NCI-H1930 (cell line): ENCODE measurements at regions not wholly inside any gene's neighbourhood (a gene's known extent, or its start where the extent isn't known, plus 50 kb on each side); places are given as distances from the start of the nearest gene placed in this dataset.
A peak's percentile ranks its signal among the peaks of the same experiment; 100 is the strongest.

Experiments
- DNase-seq, 2 experiments: peaks; one replicate each; lab custom pipeline; 2025; lab: John Stamatoyannopoulos, UW

DNA sequence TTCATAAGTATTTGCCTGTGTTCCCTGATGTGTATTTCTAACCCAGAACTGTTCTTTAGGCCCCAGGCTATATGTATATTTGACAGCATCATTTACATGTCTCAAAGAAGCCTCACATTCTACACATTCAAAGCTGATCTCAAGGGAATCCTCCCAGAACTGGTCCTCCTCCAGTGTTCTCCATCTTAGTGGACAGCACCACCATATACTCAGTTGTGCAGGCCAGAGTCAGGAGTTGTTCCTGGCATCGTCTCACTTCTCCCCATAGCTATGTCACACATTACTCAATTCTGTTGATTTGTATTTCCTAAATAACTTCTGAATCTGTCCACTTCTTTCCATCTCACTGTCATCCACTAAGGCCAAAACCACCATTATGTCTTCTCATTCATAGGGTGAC lies 82.8 kb upstream of the TRPC3 start:
- DNase-seq, result no peak

DNA sequence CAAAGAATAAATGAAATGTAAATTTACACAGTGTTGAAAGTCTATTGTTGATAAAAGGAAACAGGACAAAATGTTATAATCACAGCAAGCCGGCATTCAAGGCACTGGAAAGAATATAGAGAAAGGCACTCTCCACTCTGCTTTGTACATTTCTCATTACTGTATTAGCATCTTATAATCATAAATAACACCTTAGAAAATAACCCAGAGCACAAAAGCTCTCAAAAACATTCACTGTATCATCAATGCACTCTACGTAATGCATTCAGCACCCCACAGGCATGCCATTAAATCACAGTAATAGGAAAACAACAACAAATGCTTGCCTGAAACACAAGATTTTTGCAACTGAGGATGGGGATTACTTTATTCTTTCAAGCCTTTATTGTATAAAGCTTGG lies 75.3 kb upstream of the TRPC3 start:
- no peak for DNase-seq

DNA sequence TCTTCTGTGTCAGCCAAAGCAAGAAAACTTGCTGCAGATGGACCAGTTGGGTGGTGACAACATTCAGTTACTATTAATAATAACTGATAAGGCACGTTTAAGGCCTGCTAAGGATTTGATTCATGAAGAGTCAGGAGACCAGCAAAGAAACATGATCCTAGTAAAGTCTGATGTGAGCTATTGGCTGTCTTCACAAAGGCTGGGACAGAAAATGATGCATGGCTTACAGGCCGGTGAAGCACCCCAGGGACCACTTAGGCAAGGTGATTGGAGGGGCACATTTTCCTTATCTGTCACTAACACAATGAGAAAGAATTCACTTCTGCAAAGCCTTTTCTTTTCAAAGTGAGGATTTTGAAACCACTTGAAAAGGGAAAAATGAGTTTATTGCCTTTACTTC lies 65.4 kb upstream of the TRPC3 start:
- DNase-seq, result no peak

DNA sequence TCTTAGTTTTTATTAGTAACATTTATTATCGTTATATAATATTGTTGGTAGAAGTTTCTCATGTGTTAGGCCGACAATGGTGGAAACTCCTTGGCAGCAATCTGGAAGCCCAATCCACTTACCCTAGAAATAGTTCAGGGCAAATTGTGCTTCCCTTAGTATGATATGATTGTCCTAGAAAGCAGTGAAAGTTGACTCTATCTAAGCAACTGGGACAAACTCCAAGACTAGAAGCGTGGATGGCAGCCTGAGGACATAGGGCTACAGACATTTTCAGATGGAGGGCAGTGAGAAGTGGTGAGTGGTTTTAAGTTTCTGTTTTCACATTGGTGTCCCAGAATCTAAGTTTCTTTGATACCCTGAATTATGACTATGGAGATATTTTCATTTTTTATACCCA lies 63.3 kb upstream of the TRPC3 start:
- no peak for DNase-seq

DNA sequence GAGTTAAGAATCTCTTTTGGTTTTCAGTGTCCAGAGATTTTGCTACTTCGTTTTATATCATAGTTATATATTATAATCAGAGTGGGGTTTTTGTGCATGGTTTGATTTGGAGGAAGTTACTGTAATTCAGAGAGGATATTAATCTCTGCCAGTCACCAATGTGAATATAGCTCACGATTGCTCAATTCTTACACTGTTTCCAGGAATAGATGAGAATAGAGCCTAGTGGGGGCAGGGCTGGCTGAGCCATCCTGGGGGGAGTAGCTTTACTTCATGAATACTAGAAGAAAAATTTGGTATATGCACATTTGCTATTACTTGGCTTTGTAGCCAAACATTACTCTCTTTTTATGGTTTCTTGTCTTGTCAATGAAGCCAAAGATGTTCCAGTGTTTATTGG lies 60.9 kb upstream of the TRPC3 start:
- DNase-seq, result no peak

DNA sequence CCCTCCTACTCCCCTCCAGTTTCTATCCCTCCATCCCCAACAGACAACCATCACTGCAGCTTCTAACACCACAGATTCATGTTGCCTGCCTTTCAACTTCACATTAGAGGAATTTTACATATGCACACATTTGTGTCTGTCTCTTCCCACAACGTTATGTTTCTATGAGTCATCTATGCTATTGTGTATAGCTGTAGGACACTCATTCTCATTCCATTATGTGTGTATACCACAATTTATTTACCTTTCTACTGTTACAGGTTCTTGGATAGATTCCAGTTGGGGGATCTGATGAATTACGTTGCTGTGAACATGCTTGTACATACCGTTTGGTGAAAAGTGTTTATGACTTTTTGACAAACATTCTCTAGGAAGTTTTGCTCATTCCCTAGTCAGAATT lies 58.8 kb upstream of the TRPC3 start:
- no peak for DNase-seq

DNA sequence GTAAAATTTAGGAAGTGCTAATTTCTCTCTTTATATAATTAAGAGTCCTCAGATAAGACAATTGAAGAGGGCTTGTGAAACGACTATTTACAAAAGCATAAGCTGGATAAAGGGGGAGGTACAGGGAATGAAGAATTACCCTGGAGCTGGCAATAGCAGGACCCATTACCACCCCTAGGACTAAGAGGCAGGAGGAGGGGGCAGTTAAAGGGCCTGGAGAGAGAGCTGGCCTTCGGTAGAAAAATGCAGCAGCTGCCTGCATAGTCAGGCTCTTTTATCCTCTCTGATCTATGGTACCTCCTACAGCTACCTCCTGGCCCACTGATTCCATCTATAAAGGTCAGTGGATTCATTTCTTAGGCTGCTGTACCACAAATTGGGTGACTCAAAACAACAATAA lies 57.7 kb upstream of the TRPC3 start:
- DNase-seq, result no peak

DNA sequence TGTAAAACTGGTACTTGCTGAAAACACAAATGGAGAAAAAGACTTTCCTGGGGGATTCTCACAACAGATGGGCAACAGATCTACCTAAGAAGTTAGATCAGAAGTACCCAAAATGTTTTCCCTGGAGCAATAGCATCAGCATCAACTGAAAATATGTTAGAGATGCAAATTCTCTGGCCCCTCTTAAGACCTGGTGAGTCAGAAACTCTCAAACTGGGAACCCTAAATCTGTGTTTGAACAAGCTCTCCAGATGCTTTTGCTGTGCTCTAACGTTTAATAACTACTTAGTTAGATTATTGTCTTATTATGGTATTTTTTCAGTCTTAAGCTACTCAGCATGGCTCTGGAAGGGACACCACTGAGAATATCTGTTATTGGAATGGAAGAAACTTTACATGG lies 55.2 kb upstream of the TRPC3 start:
- no peak for DNase-seq

DNA sequence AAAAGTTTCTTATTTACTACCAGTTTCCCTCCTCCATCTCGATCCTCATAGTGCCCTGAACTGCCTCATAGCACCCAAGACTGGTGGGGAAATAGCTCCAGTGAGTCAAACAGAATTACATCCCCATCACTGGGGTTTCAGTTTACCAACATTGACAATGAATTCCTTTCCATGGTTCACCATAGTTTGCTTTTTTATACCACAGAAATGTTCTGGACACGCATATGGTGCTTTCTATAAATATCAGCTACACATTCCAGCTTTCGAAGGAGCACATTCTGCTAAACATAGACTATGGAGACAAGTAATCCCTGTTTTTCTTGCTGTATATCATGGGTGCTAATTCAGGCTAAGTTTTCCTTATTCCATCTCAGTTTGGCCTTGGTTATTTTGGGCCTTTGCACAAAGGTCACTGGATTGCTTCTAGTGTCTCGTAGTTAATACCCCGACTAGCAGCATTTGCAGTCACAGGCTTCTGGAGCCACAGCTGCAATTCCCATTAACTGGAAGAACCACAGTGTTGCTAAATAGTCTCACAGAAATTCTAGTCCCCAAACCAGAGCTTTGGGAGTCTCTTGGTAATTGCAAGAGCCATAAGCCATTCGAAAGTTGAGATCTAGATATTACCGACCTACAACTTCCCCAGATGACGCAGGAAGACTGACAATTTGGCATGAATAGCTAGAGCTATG lies 53.4 kb upstream of the TRPC3 start:
- no peak for DNase-seq

DNA sequence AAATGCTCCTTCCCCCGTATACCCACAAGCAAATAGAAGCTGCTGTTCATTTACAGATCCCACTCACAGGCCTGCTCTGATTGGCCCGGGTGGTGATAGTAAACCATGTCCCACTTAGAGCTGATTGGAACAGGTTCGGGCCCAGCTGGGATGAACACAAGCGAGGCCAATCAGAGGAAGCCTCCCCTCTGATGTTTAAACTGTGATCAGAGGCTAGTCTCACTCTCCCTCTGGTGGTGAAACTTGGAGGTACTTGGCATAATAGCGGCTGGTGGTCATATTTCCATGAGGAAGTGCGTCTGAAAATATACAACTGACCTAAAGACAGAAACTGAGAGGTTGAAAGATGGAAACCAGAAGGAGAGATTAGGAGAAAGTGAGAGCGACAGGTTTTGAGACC lies 51.5 kb upstream of the TRPC3 start:
- DNase-seq, result peak in 1 of 2 experiments; percentile 23
